Glutamatergic neuron (in vitro differentiated cells): ENCODE measurements at regions not wholly inside any gene's neighbourhood (a gene's known extent, or its start where the extent isn't known, plus 50 kb on each side); places are given as distances from the start of the nearest gene placed in this dataset.

ENCODE experiments used
- DNase-seq: peaks from one replicate; pipeline ENCODE4 v3.0.0; 2022
- H3K27ac Mint-ChIP-seq: one replicate; pipeline ENCODE4 v1.8.0; 2020; ENCODE audit warnings: mild to moderate bottlenecking, mixed read lengths, inconsistent platforms; ENCODE audit not compliant: unreplicated experiment
- H3K27me3 Mint-ChIP-seq: one replicate; pipeline ENCODE4 v1.8.0; 2020; ENCODE audit warnings: mild to moderate bottlenecking, moderate library complexity, mixed read lengths, inconsistent platforms; ENCODE audit not compliant: unreplicated experiment
- H3K36me3 Mint-ChIP-seq: one replicate; pipeline ENCODE4 v1.8.0; 2020; ENCODE audit warnings: mild to moderate bottlenecking, mixed read lengths, inconsistent platforms; ENCODE audit not compliant: unreplicated experiment
- H3K4me1 Mint-ChIP-seq: one replicate; pipeline ENCODE4 v1.8.0; 2020; ENCODE audit warnings: mild to moderate bottlenecking, low read depth, mixed read lengths, inconsistent platforms; ENCODE audit not compliant: unreplicated experiment
- H3K4me3 Mint-ChIP-seq: one replicate; pipeline ENCODE4 v1.8.0; 2020; ENCODE audit warnings: mild to moderate bottlenecking, mixed read lengths, inconsistent platforms; ENCODE audit not compliant: unreplicated experiment
- H3K9me3 Mint-ChIP-seq: one replicate; pipeline ENCODE4 v1.8.0; 2020; ENCODE audit warnings: mild to moderate bottlenecking, moderate library complexity, mixed read lengths, inconsistent platforms; ENCODE audit not compliant: unreplicated experiment
- TF ChIP-seq, protein P1 (sequence below): fragments of 200-600 bp; sonication (generic); IDR thresholded peaks from one replicate; pipeline ENCODE4 v1.5.0; 2021; ENCODE audit not compliant: partially characterized antibody, unreplicated experiment

DNA sequence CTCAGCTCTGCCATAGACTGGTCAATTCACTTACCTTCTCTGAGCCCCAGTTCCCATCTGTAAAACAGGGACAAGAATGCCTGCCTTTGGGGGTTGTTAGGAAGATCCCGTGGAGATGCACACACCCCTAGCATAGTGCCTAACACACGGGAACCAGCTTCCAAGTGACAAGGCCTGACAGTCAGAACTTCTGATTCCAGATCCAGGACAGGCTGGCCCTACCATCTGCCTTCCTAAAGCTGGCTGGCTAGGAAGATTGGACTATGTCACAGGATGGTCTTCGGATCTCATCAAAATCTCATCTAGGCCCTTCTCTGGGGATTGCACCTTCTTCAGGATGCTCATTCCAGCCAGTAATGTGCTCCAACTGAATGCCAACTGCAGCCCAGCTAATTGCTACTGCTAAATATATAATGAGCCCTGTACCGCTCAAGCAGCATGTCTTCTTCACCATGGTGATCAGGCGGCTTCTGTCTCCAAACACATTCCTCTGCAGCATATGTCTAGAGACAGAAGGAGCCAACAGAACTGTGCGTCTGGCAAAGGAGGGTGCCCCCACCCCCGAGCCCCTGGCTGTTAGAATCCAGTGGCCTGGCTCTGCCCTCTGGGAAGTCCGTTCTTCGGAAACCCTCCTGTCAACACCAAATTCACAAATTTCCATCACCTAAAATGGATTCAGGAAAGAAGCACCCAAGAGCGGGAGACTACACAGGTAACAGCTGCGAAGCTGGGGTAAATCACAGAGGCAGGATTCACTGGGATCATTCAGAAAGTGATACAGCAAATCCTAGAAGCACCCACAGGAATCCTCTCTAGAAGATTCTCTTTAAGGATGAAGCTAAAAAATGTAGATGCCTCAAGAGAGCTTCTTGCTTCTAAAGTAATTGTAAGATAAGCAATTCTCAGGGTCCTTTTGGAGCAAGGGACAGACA, 142.1 kb upstream of the EEPD1 start:
- Mint-ChIP-seq H3K27ac (peak overlapping the region; percentile 91), H3K4me1 (peaks cover 14% of the 10 kb centered on the region), H3K27me3 (peaks cover 5% of the 10 kb centered on the region), H3K9me3 (peaks cover 6% of the 10 kb centered on the region), H3K4me3 (peak overlapping the region; percentile 58), H3K36me3 (no peaks in the 10 kb centered on the region)
- TF ChIP-seq, protein P1, sequence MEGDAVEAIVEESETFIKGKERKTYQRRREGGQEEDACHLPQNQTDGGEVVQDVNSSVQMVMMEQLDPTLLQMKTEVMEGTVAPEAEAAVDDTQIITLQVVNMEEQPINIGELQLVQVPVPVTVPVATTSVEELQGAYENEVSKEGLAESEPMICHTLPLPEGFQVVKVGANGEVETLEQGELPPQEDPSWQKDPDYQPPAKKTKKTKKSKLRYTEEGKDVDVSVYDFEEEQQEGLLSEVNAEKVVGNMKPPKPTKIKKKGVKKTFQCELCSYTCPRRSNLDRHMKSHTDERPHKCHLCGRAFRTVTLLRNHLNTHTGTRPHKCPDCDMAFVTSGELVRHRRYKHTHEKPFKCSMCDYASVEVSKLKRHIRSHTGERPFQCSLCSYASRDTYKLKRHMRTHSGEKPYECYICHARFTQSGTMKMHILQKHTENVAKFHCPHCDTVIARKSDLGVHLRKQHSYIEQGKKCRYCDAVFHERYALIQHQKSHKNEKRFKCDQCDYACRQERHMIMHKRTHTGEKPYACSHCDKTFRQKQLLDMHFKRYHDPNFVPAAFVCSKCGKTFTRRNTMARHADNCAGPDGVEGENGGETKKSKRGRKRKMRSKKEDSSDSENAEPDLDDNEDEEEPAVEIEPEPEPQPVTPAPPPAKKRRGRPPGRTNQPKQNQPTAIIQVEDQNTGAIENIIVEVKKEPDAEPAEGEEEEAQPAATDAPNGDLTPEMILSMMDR, result no peak
- DNase-seq, result no peak

DNA sequence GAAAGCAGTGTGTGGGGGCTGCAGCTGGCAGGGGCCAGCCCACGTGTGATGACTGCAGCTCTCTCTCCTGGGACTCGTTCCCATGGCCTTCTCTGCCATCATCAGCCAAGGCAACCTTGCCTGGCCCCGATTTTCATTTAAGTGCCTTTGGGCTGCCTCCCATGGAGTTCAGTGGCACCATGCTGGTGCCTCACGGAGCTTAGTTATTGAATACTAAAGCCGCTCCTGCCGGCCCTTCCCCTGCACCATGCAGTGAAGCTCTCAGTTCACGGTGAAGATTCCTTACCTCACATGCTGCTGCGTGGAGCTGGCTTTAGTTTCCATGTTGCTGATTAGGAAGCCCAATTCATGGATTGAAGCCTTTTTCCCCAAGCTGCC, 141.5 kb upstream of the EEPD1 start:
- DNase-seq, result peak; percentile 28
- H3K4me1 Mint-ChIP-seq, result peaks cover 14% of the 10 kb centered on the region
- no peaks in the 10 kb centered on the region for H3K36me3 Mint-ChIP-seq
- peaks cover 6% of the 10 kb centered on the region for H3K9me3 Mint-ChIP-seq
- peak overlapping the region; percentile 91 for H3K27ac Mint-ChIP-seq
- TF ChIP-seq, protein P1, result no peak
- peaks cover 5% of the 10 kb centered on the region for H3K27me3 Mint-ChIP-seq
- H3K4me3 Mint-ChIP-seq, result peak overlapping the region; percentile 58

DNA sequence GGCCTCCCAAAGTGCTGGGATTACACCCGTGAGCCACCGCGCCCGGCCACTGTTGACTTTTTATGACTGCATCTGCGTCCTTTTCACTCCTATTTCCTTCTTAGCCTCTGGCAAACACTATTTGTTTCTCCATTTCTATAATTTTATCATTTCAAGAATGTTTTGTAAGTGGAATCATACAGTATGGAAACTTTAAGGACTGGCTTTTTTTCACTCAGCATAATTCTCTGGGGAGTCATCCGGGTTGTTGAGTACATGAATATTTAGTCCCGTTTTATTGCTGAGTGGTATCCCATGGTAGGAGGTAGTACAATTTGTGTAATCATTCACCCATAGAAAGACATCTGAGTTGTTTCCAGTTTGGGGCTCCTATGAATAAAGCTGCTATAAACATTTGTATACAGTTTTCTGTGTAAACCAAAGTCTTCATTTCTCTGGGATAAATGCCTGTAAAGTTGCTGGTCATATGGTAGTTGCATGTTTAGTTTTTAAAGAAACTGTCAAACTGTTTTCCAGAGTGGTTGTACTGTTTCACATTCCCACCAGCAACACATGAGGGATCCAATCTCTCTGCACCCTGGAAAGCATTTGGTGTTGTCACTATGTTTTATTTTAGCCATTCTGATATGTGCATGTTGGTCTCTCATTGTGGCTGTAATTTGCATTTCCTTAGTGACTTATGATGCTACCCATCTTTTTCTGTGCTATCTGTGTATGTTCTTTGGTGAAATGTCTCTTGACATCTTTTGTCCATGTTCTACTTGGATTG, 139.6 kb upstream of the EEPD1 start:
- Mint-ChIP-seq H3K27ac (no peak overlapping the region), H3K36me3 (peaks cover 7% of the 10 kb centered on the region), H3K9me3 (peaks cover 11% of the 10 kb centered on the region), H3K27me3 (peaks cover 5% of the 10 kb centered on the region), H3K4me3 (no peak overlapping the region), H3K4me1 (peaks cover 18% of the 10 kb centered on the region)
- DNase-seq, result no peak
- TF ChIP-seq, protein P1, result no peak

DNA sequence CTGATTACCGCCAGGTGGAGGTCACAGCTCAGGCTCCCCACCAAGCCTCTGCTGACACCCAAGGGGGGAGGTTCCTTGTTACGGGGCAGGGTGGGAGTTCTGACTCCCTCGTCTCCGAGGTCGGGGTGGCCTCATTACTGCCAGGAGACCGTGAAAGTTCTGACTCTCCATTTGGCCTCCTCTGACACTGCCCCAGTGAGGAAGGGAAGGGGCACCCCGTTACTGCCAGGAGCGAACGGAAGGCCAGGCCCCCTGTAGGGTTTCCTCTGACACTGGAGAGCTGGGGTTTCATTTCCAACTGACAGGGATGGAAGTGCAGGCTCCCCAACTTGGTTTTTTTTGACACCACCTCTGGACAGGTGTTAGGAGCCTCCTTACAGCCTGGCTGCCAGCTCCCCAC, 138.1 kb upstream of the EEPD1 start:
- Mint-ChIP-seq H3K27me3 (peaks cover 5% of the 10 kb centered on the region), H3K4me3 (no peak overlapping the region), H3K27ac (no peak overlapping the region), H3K9me3 (peaks cover 11% of the 10 kb centered on the region), H3K4me1 (peaks cover 18% of the 10 kb centered on the region), H3K36me3 (peaks cover 7% of the 10 kb centered on the region)
- TF ChIP-seq, protein P1, result no peak
- no peak for DNase-seq
